ENCODE measurements at regions not wholly inside any gene's neighbourhood (a gene's known extent, or its start where the extent isn't known, plus 50 kb on each side); places are given as distances from the start of the nearest gene placed in this dataset.
A peak's percentile ranks its signal among the peaks of the same experiment; 100 is the strongest.

GRCh38 chr5:155960177-155960576 is 366.8 kb upstream of the SGCD start:
- no peak for DNase-seq

- DNase-seq = no peak
These were observed 357.4 kb upstream of the SGCD start for GRCh38 chr5:155969537-155969936.

GRCh38 chr5:155974369-155974768 is 352.6 kb upstream of the SGCD start:
- no peak for DNase-seq

GRCh38 chr5:155978850-155979249 is 348.1 kb upstream of the SGCD start:
- peak; percentile 26 to 66 (median 33) for DNase-seq

GRCh38 chr5:155982354-155982753 is 344.6 kb upstream of the SGCD start:
- DNase-seq = no peak

GRCh38 chr5:155983954-155984353 is 343.0 kb upstream of the SGCD start:
- peak in 1 of 3 donors; percentile 59 for DNase-seq

GRCh38 chr5:155987265-155987810 is 339.6 kb upstream of the SGCD start:
- DNase-seq = no peak

- DNase-seq = no peak
These were observed 337.1 kb upstream of the SGCD start for GRCh38 chr5:155989879-155990278.

GRCh38 chr5:155996123-155996522 is 330.8 kb upstream of the SGCD start:
- no peak for DNase-seq

GRCh38 chr5:155998257-155998656 is 328.7 kb upstream of the SGCD start:
- DNase-seq = no peak

GRCh38 chr5:156000115-156000514 is 326.8 kb upstream of the SGCD start:
- DNase-seq = no peak

GRCh38 chr5:156004754-156005153 is 322.2 kb upstream of the SGCD start:
- DNase-seq = no peak

- no peak for DNase-seq
These were observed 320.8 kb upstream of the SGCD start for GRCh38 chr5:156006026-156006647.

- no peak for DNase-seq
These were observed 318.1 kb upstream of the SGCD start for GRCh38 chr5:156008844-156009243.

- no peak for DNase-seq
These were observed 317.4 kb upstream of the SGCD start for GRCh38 chr5:156009583-156009982.

- DNase-seq = no peak
These were observed 311.8 kb upstream of the SGCD start for GRCh38 chr5:156015137-156015536.

- peak; percentile 6 to 44 (median 10) for DNase-seq
These were observed 307.8 kb upstream of the SGCD start for GRCh38 chr5:156019130-156019529.

- peak; percentile 58 to 80 (median 73) for DNase-seq
These were observed 307.3 kb upstream of the SGCD start for GRCh38 chr5:156019571-156020180.

- peak; percentile 16 to 36 (median 17) for DNase-seq
These were observed 306.3 kb upstream of the SGCD start for GRCh38 chr5:156020647-156021046.

GRCh38 chr5:156021866-156022265 is 305.1 kb upstream of the SGCD start:
- no peak for DNase-seq

GRCh38 chr5:156025656-156026055 is 301.3 kb upstream of the SGCD start:
- DNase-seq = no peak

GRCh38 chr5:156031181-156031580 is 295.8 kb upstream of the SGCD start:
- DNase-seq = no peak

GRCh38 chr5:156036640-156037039 is 290.3 kb upstream of the SGCD start:
- DNase-seq = peak in 1 of 3 donors; percentile 7
